H9 (cell line): ENCODE measurements at regions not wholly inside any gene's neighbourhood (a gene's known extent, or its start where the extent isn't known, plus 50 kb on each side); places are given as distances from the start of the nearest gene placed in this dataset.

Experiments
- DNase-seq: peaks from one replicate; pipeline ENCODE4 v3.0.0-alpha.2; 2017
- H2AFZ ChIP-seq: one replicate; pipeline ENCODE4 v1.6.1; 2013; ENCODE audit warnings: mild to moderate bottlenecking, low read length, control low read depth, moderate library complexity
- H2AK5ac ChIP-seq: 2 replicates; pipeline ENCODE4 v1.6.1; 2013; ENCODE audit warnings: low read length, control low read depth, mixed read lengths; ENCODE audit not compliant: insufficient read length
- H2BK120ac ChIP-seq: one replicate; pipeline ENCODE4 v1.6.1; 2013; ENCODE audit warnings: low read depth, mild to moderate bottlenecking, low read length, control low read depth, inconsistent platforms; ENCODE audit not compliant: poor library complexity, severe bottlenecking
- H2BK12ac ChIP-seq: 2 replicates; pipeline ENCODE4 v1.6.1; 2013; ENCODE audit warnings: low read length, control low read depth, mixed read lengths, low read depth; ENCODE audit not compliant: insufficient read length
- H2BK15ac ChIP-seq: 2 replicates; pipeline ENCODE4 v1.6.1; 2013; ENCODE audit warnings: low read depth, low read length, control low read depth
- H2BK20ac ChIP-seq: one replicate; pipeline ENCODE4 v1.6.1; 2013; ENCODE audit warnings: low read depth, mild to moderate bottlenecking, low read length, control low read depth, inconsistent platforms; ENCODE audit not compliant: poor library complexity, severe bottlenecking
- H2BK5ac ChIP-seq: 2 replicates; pipeline ENCODE4 v1.6.1; 2013; ENCODE audit warnings: low read length, control low read depth, mixed read lengths; ENCODE audit not compliant: insufficient read length
- H3K14ac ChIP-seq: 2 replicates; pipeline ENCODE4 v1.6.1; 2013; ENCODE audit warnings: low read length, control low read depth; ENCODE audit not compliant: insufficient read depth
- H3K18ac ChIP-seq: 2 replicates; pipeline ENCODE4 v1.6.1; 2013; ENCODE audit warnings: low read depth, mild to moderate bottlenecking, mixed read lengths, low read length, control low read depth; ENCODE audit not compliant: insufficient read length
- H3K23ac ChIP-seq: 2 replicates; pipeline ENCODE4 v1.6.1; 2013; ENCODE audit warnings: low read length, control low read depth, mixed read lengths, low read depth; ENCODE audit not compliant: insufficient read length
- H3K23me2 ChIP-seq: 2 replicates; pipeline ENCODE4 v1.6.1; 2013; ENCODE audit warnings: low read depth, mild to moderate bottlenecking, mixed read lengths, low read length, control low read depth; ENCODE audit not compliant: insufficient read length, poor library complexity, severe bottlenecking
- H3K27ac ChIP-seq: 2 replicates; pipeline ENCODE4 v1.5.1; 2013; ENCODE audit warnings: low read length, control low read depth, mixed read lengths, low read depth; ENCODE audit not compliant: insufficient read length
- H3K27me3 ChIP-seq: 2 replicates; pipeline ENCODE4 v1.6.1; 2013; ENCODE audit warnings: low read length, control low read depth, inconsistent platforms; ENCODE audit not compliant: insufficient read depth
- H3K4ac ChIP-seq: 2 replicates; pipeline ENCODE4 v1.6.1; 2013; ENCODE audit warnings: low read depth, mild to moderate bottlenecking, control low read depth, inconsistent platforms, low read length, moderate library complexity
- H3K4me1 ChIP-seq: 2 replicates; pipeline ENCODE4 v1.6.1; 2013; ENCODE audit warnings: low read length, control low read depth, inconsistent platforms; ENCODE audit not compliant: insufficient read depth
- H3K4me2 ChIP-seq: 2 replicates; pipeline ENCODE4 v1.6.1; 2013; ENCODE audit warnings: low read length, control low read depth, mixed read lengths; ENCODE audit not compliant: insufficient read length, insufficient read depth
- H3K56ac ChIP-seq: 2 replicates; pipeline ENCODE4 v1.6.1; 2013; ENCODE audit warnings: low read depth, mild to moderate bottlenecking, mixed read lengths, low read length, control low read depth; ENCODE audit not compliant: insufficient read length
- H3K79me1 ChIP-seq: 2 replicates; pipeline ENCODE4 v1.6.1; 2013; ENCODE audit warnings: low read depth, mild to moderate bottlenecking, moderate library complexity, low read length, control low read depth, inconsistent platforms; ENCODE audit not compliant: insufficient read depth, poor library complexity, severe bottlenecking
- H3K79me2 ChIP-seq: 2 replicates; pipeline ENCODE4 v1.6.1; 2013; ENCODE audit warnings: low read length, control low read depth, inconsistent platforms; ENCODE audit not compliant: insufficient read depth
- H3K9ac ChIP-seq: 2 replicates; pipeline ENCODE4 v1.6.1; 2013; ENCODE audit warnings: low read length, control low read depth, mixed read lengths; ENCODE audit not compliant: insufficient read length; ENCODE audit errors: extremely low read depth
- H3K9me3 ChIP-seq: one replicate; pipeline ENCODE4 v1.6.1; 2013; ENCODE audit warnings: low read depth, low read length, inconsistent platforms; ENCODE audit not compliant: control insufficient read depth
- H3T11ph ChIP-seq: one replicate; pipeline ENCODE4 v1.6.1; 2013; ENCODE audit warnings: mild to moderate bottlenecking, low read length, control low read depth, inconsistent platforms
- H4K20me1 ChIP-seq: one replicate; pipeline ENCODE4 v1.6.1; 2013; ENCODE audit not compliant: control insufficient read depth, insufficient read length, insufficient read depth
- H4K5ac ChIP-seq: 2 replicates; pipeline ENCODE4 v1.6.1; 2013; ENCODE audit warnings: low read depth, mild to moderate bottlenecking, mixed read lengths, low read length, control low read depth; ENCODE audit not compliant: insufficient read length
- H4K8ac ChIP-seq: replicated peaks from 2 replicates; pipeline ENCODE4 v1.6.1; 2013; ENCODE audit warnings: low read length, control low read depth, mixed read lengths, low read depth; ENCODE audit not compliant: insufficient read length
- H4K91ac ChIP-seq: 2 replicates; pipeline ENCODE4 v1.6.1; 2013; ENCODE audit warnings: low read depth, mild to moderate bottlenecking, moderate library complexity, mixed read lengths, low read length, control low read depth; ENCODE audit not compliant: insufficient read length
- H3K27ac Mint-ChIP-seq, 3 experiments: 2 replicates in 2 of 3; 3 replicates in 1 of 3; pipeline ENCODE4 v1.8.0; 2020 to 2021; ENCODE audit warnings: mixed read lengths in 3 of 3, mild to moderate bottlenecking in 1 of 3, moderate library complexity in 1 of 3
- H3K27me3 Mint-ChIP-seq: 2 replicates; pipeline ENCODE4 v1.8.0; 2021; ENCODE audit warnings: low read depth, mild to moderate bottlenecking, moderate library complexity, mixed read lengths
- H3K36me3 Mint-ChIP-seq, 3 experiments: 2 replicates in 2 of 3; 3 replicates in 1 of 3; pipeline ENCODE4 v1.8.0; 2020 to 2021; ENCODE audit warnings: low read depth in 3 of 3, mixed read lengths in 3 of 3; ENCODE audit not compliant: insufficient read depth in 1 of 3
- H3K4me1 Mint-ChIP-seq, 2 experiments: 2 replicates each; pipeline ENCODE4 v1.8.0; 2020; ENCODE audit warnings: mixed read lengths in 2 of 2
- H3K4me3 Mint-ChIP-seq, 2 experiments: 2 replicates in 1 of 2; 3 replicates in 1 of 2; pipeline ENCODE4 v1.8.0; 2020 to 2021; ENCODE audit warnings: mild to moderate bottlenecking in 2 of 2, mixed read lengths in 2 of 2, moderate library complexity in 1 of 2
- H3K9me3 Mint-ChIP-seq, 2 experiments: 2 replicates in 1 of 2; 3 replicates in 1 of 2; pipeline ENCODE4 v1.8.0; 2020; ENCODE audit warnings: mild to moderate bottlenecking in 2 of 2, mixed read lengths in 2 of 2, moderate library complexity in 1 of 2
- WGBS: extraction: QIAGEN DNeasy Blood & Tissue Kit; methylation state at CpG from one replicate; pipeline ENCODE4 v1.1.7; 2013; ENCODE audit warnings: missing lambda C conversion rate, low lambda C conversion rate, mixed read lengths; ENCODE audit not compliant: insufficient read length; ENCODE audit errors: extremely low coverage; 5-methylcytosine and 5-hydroxymethylcytosine counted together
- TF ChIP-seq, protein P1 (sequence below): fragments of 200-600 bp; sonication (generic); conservative IDR thresholded peaks from 3 replicates; pipeline ENCODE4 v1.8.0; 2021; ENCODE audit warnings: antibody characterized with exemption, mild to moderate bottlenecking

DNA sequence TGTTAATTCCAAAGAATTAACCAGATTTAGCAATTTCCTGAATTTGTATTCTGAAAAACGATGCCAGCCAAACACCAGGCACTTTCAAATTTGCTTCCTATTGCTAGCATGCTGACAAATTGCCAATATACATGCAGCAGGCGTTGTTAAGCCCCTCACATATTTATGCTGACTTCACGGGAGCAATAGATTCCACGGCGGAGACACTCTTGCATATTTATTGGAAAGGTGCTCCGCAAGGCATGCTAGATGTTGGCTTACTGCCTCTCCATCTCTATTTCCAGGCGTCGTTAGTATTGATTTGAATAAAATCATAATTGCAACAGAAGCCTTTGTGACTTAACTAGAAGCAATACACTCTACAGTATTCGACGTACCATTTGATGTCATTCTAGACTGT is 211.0 kb upstream of the IRX5 start:
- Histone ChIP-seq H3K56ac (no peak overlapping the region), H2AFZ (no peak overlapping the region), H3K27ac (no peak overlapping the region), H3K14ac (no peak overlapping the region), H3K4me1 (no peaks in the 10 kb centered on the region), H3K18ac (no peak overlapping the region), H4K8ac (no peak overlapping the region), H4K20me1 (no peaks in the 10 kb centered on the region), H3K9me3 (no peaks in the 10 kb centered on the region), H4K91ac (no peak overlapping the region), H2BK5ac (no peak overlapping the region), H2BK20ac (no peak overlapping the region), H3T11ph (no peak overlapping the region), H3K79me2 (no peaks in the 10 kb centered on the region), H3K79me1 (no peaks in the 10 kb centered on the region), H4K5ac (no peak overlapping the region), H3K4me2 (no peak overlapping the region), H3K9ac (no peak overlapping the region), H3K4ac (no peak overlapping the region), H2BK15ac (no peak overlapping the region), H3K23ac (no peak overlapping the region), H3K27me3 (no peaks in the 10 kb centered on the region), H2BK120ac (no peak overlapping the region), H2AK5ac (no peak overlapping the region), H3K23me2 (no peaks in the 10 kb centered on the region), H2BK12ac (no peak overlapping the region)
- DNase-seq: no peak
- no CpG with 5 or more reads among the region's 10 CpGs for WGBS
- H3K27ac Mint-ChIP-seq: no peak overlapping the region
- TF ChIP-seq, protein P1, sequence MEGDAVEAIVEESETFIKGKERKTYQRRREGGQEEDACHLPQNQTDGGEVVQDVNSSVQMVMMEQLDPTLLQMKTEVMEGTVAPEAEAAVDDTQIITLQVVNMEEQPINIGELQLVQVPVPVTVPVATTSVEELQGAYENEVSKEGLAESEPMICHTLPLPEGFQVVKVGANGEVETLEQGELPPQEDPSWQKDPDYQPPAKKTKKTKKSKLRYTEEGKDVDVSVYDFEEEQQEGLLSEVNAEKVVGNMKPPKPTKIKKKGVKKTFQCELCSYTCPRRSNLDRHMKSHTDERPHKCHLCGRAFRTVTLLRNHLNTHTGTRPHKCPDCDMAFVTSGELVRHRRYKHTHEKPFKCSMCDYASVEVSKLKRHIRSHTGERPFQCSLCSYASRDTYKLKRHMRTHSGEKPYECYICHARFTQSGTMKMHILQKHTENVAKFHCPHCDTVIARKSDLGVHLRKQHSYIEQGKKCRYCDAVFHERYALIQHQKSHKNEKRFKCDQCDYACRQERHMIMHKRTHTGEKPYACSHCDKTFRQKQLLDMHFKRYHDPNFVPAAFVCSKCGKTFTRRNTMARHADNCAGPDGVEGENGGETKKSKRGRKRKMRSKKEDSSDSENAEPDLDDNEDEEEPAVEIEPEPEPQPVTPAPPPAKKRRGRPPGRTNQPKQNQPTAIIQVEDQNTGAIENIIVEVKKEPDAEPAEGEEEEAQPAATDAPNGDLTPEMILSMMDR: no peak
- H3K36me3 Mint-ChIP-seq: no peaks in the 10 kb centered on the region; a peak in 2 of 7 replicates
- no peak overlapping the region for H3K4me3 Mint-ChIP-seq
- H3K4me1 Mint-ChIP-seq: 0 out of 4 replicates have a peak, but pooled peaks cover 0 to 2% of the 10 kb centered on the region in 2 experiments
- no peaks in the 10 kb centered on the region for H3K9me3 Mint-ChIP-seq
- H3K27me3 Mint-ChIP-seq: peaks cover 7% of the 10 kb centered on the region
